ENCODE measurements at regions not wholly inside any gene's neighbourhood (a gene's known extent, or its start where the extent isn't known, plus 50 kb on each side); places are given as distances from the start of the nearest gene placed in this dataset.

GRCh38 chr6:6923605-6924004 lies 184.2 kb upstream of the RREB1 start:
- Histone ChIP-seq H4K20me1 (ENCODE audit: insufficient read depth, low read length) (no peaks in the 10 kb centered on the region), H3K4me3 (ENCODE audit: low read depth, low read length, poor library complexity, severe bottlenecking) (no peak overlapping the region), H2AFZ (ENCODE audit: low read length) (no peak overlapping the region), H3K4me1 (ENCODE audit: insufficient read depth, low read length, poor library complexity, severe bottlenecking) (no peaks in the 10 kb centered on the region), H3K9me3 (ENCODE audit: low read length) (no peaks in the 10 kb centered on the region), H3K9me2 (ENCODE audit: insufficient read depth, low read length) (no peaks in the 10 kb centered on the region), H3K79me2 (ENCODE audit: insufficient read depth, low read depth, low read length) (no peaks in the 10 kb centered on the region), H3K27ac (ENCODE audit: low read depth, low read length, poor library complexity, severe bottlenecking) (no peak overlapping the region), H3K4me2 (ENCODE audit: low read length) (no peak overlapping the region), H3K36me3 (ENCODE audit: insufficient read depth, low read length) (no peaks in the 10 kb centered on the region)
- intact Hi-C loops (cut with micrococcal nuclease; ENCODE audit: unreplicated experiment), result no loop called here
- no peak for DNase-seq (ENCODE audit: low spot score)
- BruUV-seq (replicated peaks), result no TSS peak
- no peak for TF ChIP-seq CTCF (conservative IDR thresholded peaks at IDR 0.05; ENCODE audit: low read length)
- TF ChIP-seq EZH2phosphoT487 (IDR thresholded peaks at IDR 0.05; ENCODE audit: borderline replicate concordance, low read depth, low read length), result no peak
- CTCF ChIA-PET (ENCODE audit: unreplicated experiment), result no interaction called here
- POLR2A ChIA-PET, result no interaction called here

GRCh38 chr6:6924708-6925107 lies 183.1 kb upstream of the RREB1 start:
- TF ChIP-seq EZH2phosphoT487 (IDR thresholded peaks at IDR 0.05; ENCODE audit: borderline replicate concordance, low read depth, low read length) (no peak), CTCF (conservative IDR thresholded peaks at IDR 0.05; ENCODE audit: low read length) (no peak)
- Histone ChIP-seq H4K20me1 (ENCODE audit: insufficient read depth, low read length) (no peaks in the 10 kb centered on the region), H2AFZ (ENCODE audit: low read length) (no peak overlapping the region), H3K9me2 (ENCODE audit: insufficient read depth, low read length) (no peaks in the 10 kb centered on the region), H3K4me3 (ENCODE audit: low read depth, low read length, poor library complexity, severe bottlenecking) (no peak overlapping the region), H3K9me3 (ENCODE audit: low read length) (no peaks in the 10 kb centered on the region), H3K4me1 (ENCODE audit: insufficient read depth, low read length, poor library complexity, severe bottlenecking) (no peaks in the 10 kb centered on the region), H3K4me2 (ENCODE audit: low read length) (no peak overlapping the region), H3K36me3 (ENCODE audit: insufficient read depth, low read length) (no peaks in the 10 kb centered on the region), H3K27ac (ENCODE audit: low read depth, low read length, poor library complexity, severe bottlenecking) (no peak overlapping the region), H3K79me2 (ENCODE audit: insufficient read depth, low read depth, low read length) (no peaks in the 10 kb centered on the region)
- intact Hi-C loops (cut with micrococcal nuclease; ENCODE audit: unreplicated experiment), result no loop called here
- no peak for DNase-seq (ENCODE audit: low spot score)
- BruUV-seq (replicated peaks), result no TSS peak
- ChIA-PET CTCF (ENCODE audit: unreplicated experiment) (no interaction called here), POLR2A (no interaction called here)

GRCh38 chr6:6925391-6926164 lies 182.2 kb upstream of the RREB1 start:
- no peak for DNase-seq (ENCODE audit: low spot score)
- Histone ChIP-seq H3K4me2 (ENCODE audit: low read length) (no peak overlapping the region), H3K9me2 (ENCODE audit: insufficient read depth, low read length) (no peaks in the 10 kb centered on the region), H3K79me2 (ENCODE audit: insufficient read depth, low read depth, low read length) (no peaks in the 10 kb centered on the region), H3K9me3 (ENCODE audit: low read length) (no peaks in the 10 kb centered on the region), H3K4me3 (ENCODE audit: low read depth, low read length, poor library complexity, severe bottlenecking) (no peak overlapping the region), H2AFZ (ENCODE audit: low read length) (no peak overlapping the region), H4K20me1 (ENCODE audit: insufficient read depth, low read length) (no peaks in the 10 kb centered on the region), H3K27ac (ENCODE audit: low read depth, low read length, poor library complexity, severe bottlenecking) (no peak overlapping the region), H3K36me3 (ENCODE audit: insufficient read depth, low read length) (no peaks in the 10 kb centered on the region), H3K4me1 (ENCODE audit: insufficient read depth, low read length, poor library complexity, severe bottlenecking) (no peaks in the 10 kb centered on the region)
- ChIA-PET POLR2A (no interaction called here), CTCF (ENCODE audit: unreplicated experiment) (no interaction called here)
- no peak for TF ChIP-seq EZH2phosphoT487 (IDR thresholded peaks at IDR 0.05; ENCODE audit: borderline replicate concordance, low read depth, low read length)
- no peak for TF ChIP-seq CTCF (conservative IDR thresholded peaks at IDR 0.05; ENCODE audit: low read length)
- BruUV-seq (replicated peaks), result no TSS peak
- intact Hi-C loops (cut with micrococcal nuclease; ENCODE audit: unreplicated experiment), result no loop called here
